UCSD-AML1 (cell line): ENCODE measurements at regions not wholly inside any gene's neighbourhood (a gene's known extent, or its start where the extent isn't known, plus 50 kb on each side); places are given as distances from the start of the nearest gene placed in this dataset.
A peak's percentile ranks its signal among the peaks of the same experiment; 100 is the strongest.

Experiments used
- DNase-seq: peaks from one replicate; lab custom pipeline; 2025; ENCODE audit not compliant: unreplicated experiment; lab: John Stamatoyannopoulos, UW

DNA sequence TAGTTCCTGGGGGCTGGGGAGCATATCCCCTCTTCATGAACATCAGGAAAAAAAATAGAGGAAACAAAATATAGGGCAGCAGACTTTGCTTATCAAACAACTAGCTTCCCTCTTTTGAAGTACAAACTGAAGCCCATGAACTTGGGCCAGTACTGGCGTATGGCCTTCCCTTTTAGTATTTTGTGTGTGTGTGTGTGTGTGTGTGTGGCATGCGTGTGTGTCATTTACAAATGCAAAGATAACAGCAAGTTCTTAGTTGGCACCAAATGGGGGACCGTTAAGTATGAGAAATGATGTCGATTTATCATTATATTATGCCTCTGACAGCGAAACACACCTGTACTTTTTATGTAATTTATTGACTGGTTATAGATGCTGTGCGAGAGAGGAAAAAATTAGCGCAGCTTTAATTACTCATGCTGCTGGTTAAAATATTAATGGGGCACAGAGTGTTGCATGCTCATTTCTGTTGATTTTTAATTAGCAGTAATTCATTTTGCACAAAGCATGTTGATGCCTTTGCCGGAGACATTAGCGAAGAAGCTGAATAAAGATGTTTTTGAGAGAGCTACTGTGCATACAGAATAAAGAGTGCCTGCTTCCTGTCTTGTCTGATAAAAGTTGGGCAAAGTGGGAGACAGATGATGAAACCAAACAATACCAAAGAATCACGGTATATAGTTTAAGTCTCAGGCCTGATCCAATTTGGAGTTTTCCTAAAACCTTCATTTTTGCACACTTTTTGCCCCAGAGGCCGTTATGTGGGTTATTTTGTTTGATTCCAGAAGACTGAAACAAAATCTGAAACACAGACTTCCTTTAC, 297.1 kb downstream of the SATB1 start:
- DNase-seq, result peak; percentile 46

DNA sequence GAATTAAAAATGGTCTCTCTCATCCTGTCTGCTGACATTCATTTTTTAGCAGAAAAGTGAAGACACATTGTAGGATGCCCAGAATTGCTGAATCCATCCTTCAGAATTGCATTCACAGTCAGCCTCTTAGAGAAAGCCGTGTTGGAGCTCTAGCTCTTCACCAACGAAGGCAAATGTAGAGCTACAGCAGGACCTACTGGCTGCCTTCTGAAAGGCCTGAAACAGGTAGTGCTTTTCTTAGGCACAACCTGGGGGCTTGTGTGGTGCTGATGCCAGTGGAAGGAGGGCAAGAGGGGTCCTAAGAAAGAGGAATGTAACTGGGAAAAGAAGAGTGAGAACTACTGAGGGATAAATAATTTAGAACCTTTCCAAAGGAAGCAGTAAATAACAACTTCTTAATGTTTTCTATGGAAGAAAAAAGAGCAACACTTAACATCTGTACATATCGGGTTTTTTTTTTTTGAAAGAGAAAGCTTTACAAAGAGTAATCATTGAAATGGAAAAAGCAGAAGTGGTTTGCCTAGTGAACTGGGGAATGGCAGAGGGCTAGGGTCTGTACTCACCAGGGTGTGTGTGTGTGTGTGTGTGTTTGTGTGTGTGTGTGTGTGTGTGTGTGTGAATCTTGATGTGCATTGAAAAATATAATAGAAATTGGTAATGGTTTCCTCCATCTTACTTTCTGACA, 297.8 kb downstream of the SATB1 start:
- peak; percentile 46 for DNase-seq

DNA sequence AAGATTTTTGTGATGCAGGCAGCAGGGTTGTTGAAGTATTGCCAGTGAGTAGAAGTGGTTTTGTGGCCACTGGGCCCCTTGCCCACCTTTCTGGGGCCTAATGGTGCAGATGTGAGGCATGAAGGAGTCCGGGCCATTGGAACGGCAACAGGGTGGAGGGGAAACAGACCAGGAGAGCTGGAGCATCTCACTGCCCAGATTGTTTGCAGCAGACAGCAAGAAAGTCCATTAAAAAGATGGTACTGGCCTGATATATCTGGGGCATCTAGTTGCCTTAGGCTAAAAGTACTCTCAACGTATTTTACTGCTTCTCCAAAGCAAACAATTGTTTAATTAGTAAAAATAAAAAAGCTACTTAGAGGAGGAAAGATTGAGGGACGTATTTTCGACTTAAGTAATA, 298.4 kb downstream of the SATB1 start:
- no peak for DNase-seq

DNA sequence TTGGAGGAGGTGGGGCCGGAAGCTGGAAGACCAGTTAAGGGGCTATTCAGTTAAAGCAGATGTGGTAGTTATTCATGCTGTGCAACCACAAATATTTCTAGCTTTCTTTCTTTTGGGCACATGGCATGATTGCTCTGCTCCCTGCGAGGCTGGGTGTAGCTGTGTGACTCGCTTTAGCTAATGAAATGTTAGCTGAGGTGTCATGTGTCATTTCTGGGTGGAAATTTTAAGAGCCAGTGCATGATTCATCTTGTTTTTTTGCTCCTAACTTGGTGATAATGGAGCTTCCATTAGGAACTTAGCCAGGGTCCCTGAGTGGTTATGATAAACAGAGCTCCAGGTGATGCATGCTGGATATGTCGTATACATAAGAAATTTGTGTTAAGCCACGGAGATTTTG, 300.6 kb downstream of the SATB1 start:
- DNase-seq, result no peak

DNA sequence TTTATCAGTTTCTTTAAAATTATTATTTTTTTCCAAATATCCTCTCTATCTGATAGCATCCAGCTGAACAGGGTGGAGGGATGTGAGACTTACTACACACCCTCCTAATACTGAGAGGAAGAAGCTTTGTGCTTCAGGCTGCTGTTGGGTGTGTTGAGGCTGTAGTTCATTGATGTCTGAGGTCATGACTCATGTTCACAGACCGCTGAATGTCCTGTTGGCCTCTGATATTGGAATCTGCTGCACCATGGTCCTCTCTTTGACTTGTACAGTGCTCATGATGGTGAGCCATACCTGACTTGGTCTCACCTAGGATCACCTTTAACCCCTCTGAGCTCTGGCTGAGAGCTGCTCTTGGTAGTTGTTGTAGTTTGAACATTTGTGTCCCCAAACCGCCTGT, 302.9 kb downstream of the SATB1 start:
- DNase-seq, result no peak

DNA sequence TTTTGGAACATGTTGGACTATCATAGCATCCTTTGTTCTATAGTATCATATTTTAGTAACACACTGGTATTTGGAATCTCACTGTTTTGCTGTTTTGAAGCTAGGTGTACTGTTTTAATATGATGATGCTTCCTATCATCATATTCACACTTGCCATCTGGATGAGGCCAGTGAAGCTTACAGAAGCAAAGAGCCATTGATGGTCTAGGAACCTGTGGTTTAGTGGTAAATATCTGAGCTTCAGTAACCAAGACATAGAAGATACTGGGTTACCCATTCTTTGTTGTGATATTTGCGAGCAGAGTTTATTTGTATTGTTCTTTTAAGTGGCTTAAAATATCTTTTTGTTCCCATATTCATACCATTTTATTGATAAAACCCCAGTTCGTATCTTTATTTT, 304.1 kb downstream of the SATB1 start:
- no peak for DNase-seq

DNA sequence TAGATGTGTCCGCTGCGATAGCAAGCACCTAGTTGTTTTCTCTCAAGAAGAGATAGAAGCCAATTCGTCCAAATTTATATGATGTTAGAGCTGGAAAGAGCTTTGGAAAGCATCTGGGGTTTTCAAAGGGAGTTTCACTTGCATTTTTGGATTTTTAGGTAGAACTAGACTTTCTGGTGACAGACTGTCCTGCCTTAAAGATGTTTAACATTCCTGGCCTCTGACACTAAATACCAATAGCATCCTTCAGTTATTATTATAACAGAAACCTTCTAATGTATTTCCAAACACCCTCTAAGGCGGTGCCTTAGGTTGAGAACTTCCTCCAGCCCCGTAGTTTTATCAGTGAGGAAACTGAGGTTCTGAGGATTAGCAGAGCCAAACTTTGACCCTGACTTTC, 305.3 kb downstream of the SATB1 start:
- DNase-seq, result no peak

DNA sequence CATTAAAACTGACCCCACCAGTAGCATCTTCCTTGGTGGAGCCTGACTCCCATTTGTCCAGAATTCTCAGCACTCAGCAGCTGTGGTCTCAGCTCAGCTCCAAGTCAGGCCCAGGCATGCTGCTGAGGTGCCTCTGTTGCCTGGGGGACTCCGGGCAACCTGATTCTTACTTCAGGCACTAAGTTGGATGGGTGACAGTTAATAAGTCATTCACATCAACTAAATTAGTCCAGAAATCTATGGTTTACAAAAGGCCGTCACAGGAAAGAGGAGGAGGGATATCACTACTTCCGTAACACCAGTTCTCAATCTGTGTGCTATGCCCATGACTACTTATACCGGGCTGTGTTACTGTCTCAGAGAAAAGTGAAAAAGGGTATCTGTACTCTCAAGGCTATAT, 310.2 kb downstream of the SATB1 start:
- no peak for DNase-seq

DNA sequence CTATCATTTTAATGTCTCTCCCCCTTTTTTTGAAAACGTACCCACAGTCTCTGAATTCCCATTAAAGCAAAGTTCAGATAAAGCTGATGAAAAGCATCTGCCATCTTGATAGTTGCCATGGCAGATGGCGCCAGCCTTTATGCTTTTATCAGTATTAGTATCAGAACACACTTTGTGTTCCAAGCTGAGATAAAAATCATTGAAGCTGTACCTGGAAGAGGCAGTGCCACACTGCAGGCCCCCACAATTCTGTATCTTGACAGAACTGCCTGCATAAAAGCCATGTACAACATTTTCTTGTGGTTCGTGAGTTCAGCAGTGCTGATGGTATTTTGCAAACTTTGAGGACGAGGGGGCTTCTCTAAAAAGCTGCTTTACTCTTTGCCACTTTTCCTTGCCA, 311.7 kb downstream of the SATB1 start:
- no peak for DNase-seq

DNA sequence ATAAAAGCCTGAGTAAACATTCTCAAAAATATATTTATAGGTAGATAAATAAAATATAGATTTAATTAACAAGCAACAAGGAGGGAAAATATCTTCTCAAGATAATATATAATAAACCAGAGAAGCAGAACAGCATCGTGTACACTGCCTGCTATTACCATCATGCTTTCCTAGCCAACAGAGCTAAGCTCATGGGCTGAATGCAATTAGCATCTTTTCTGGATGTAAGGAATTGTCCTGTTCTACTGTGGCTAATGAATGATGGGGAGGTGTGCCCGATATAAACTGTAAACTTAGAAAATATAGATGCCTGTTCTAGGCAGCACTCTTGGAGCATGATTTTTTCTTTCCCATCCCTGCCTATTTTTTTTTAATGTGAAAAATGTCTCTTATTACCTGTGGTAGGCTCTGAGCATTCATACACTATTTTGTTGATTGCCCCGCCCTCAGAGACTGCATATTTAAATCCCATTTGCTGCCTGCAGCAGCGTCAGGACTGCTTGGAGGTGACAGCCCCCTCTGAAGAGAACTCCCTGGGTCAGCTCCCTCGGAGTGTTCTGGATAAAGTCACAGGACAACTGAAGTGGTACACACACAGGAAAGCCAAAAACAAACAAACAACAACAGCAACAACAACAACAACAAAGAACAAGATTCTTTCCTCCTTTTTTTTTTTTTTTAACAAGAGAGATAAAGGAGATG, 312.3 kb downstream of the SATB1 start:
- DNase-seq, result no peak

DNA sequence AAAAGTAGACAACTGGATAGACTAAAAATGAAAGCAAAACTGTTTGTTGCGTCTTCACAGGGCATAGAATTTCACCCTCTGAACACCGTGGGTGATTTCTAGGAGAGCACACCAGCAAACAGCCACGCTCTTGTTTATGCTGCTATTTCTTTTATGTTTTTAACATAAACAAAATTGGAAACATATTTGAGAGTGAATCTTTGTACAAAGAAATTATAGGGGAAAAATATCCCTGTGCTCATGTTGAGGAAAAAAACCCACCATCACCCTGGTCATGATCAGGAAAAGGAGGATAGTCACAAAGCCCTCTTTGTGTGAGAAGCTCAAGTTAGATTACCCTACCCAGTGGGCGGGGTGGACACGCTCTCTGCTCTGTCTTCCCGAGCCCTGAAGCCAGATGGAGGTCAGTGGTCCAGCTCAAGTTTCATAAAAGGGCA, 313.3 kb downstream of the SATB1 start:
- no peak for DNase-seq

DNA sequence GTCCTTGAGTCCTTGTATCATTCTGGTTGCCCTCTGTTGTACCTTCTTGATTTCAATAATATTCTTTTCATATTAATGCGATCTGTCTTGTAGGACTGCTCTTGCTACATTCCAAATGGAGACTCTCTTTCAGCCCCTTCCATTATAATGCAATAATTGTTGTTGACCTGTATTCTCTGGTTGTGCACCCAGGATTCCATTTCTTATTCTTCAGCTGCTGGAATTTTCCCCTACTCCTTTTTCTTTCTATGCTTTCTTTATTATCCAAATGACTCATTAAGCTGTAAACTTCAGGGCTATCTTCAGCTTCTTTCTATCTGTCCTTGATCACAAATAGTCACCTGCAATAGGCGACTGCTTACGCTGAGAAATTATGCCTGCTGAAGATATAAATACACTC, 321.5 kb downstream of the SATB1 start:
- DNase-seq, result no peak

DNA sequence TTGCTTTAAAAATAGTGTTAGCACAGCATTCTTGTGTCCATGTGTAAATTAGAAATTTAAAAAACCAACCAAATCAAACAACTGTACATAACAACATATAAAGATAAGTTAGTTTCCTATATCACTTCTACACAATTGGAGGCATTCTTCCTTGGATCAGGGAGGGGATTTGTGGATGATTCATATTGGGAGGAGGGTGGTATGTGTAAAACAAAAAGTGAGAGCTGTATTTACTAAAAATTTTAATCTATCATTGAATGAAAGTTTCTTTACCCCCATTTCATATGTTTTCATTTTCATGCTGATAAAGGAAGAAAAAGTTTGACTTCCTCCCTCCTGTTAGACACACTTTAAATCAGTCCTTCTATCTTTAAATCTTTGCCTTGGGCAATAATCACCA, 325.0 kb downstream of the SATB1 start:
- no peak for DNase-seq

DNA sequence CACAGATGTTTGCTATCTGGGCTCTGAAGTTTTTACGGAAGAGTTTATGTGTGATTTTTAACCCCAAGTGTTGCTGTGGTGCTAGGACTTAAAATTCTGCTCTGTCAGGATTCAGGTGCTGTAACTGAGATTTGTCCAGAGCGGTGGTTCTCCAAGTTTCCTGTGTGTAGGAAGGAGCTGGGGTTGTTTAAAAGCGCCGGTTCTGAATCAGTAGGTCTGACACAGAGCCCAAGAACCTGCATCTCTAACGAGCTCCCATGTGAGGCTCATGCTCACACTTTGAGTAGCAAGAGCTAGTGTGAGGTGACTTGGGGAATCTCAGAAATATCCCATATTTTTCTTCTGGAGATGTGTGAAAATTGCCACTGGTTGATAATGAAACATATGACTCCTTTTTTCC, 325.5 kb downstream of the SATB1 start:
- DNase-seq, result no peak

DNA sequence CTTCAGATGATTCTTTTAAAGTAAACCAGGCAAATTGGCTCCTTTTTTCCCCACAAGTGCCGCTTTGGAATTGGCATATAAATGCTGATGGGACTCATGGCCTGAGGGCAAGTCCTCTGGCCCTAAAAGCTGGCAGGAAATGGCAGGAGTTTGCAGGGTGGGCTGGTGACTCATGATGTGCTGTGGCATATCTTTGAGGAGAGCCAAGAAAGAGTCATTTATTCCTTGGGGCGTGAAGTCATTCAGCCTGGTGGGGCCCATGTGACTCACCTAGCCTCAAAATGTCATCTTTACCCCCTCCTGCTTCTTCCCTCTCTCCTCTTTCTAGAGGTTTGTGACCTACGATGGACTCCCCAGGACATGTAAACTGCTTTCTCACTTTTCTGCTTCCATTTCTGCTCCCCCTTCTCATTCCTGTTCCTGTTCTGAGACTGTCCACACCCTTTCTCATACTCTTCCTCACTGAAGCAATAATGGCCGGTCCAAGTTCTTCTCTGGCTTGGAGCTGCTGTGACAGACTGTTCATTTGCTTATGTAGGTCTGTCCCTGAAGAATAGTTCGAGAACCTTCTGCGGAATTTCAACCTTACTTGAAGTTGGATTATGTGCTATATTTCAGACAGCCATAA, 326.1 kb downstream of the SATB1 start:
- DNase-seq, result peak; percentile 12

DNA sequence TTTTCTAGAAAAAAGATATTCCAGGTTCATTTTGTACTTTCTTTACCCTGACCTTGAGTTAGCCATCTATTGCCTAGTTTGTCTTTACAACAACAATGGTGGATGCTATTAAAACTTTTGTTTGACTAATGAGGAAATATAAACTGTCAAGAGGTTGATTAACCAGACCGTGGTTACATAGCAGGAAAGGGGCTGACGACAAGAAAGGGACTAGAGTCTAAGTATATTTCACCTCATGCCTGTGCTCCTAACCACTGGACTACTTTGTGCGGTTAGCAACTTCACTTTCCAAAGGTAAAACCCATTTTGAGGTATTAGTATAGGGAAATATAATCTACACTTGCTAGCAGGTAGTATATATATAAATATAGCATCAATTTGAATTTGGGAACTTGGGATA, 327.1 kb downstream of the SATB1 start:
- no peak for DNase-seq

DNA sequence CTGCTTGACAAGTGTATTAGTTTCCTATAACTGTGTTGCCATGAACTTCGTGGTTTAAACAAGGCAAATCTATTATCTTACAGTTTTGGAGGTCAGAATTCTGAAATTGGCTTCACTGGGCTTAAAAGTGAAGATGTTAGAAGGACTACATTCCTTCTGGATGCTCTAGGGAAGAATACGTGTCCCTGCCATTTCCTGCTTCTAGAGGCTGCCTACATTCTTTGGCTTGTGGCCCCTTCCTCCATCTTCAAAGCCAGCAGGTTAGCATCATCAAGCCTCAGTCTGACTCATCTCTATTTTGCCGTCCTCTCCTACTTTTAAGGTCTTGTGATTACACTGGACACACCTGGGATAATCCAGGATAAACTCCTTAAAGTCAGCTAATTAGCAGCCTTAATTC, 327.7 kb downstream of the SATB1 start:
- DNase-seq, result no peak

DNA sequence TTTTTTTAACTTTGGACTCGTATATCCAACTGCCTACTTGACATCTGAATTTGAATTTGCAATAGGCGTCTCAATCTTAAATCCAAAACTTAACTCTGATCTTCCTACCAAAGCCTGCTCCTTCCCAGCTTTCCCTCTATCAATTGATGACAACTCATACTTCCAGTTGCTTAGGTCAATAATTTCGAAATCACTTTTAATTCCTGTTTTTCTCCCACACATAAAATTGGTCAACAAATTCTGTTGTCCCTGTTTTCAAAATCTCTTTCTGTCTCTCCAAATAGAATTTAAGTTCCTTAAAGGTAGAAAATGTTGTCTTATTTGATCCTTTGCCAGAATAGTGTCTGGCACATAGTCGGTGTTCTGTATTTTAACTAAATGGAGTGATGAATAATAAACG, 332.4 kb downstream of the SATB1 start:
- no peak for DNase-seq

DNA sequence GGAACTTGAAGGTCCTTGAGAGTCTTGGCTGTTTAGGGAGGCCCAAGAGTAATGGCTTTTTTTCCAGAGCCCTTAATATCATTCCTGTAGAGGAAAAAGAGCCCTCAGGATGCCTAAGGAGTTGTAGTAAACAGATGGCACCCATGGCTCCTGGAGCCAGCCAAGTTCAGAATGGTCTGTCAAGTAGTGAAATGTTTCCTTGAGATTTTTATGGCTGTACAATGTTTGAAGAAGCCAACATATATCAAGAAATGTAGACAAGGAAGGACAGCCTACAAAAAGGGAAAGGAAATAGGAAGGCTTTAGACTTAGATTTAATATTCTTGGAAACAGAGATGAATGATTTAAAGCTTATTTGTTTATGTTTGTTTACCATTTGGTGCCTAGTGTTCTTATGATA, 334.8 kb downstream of the SATB1 start:
- DNase-seq, result no peak

DNA sequence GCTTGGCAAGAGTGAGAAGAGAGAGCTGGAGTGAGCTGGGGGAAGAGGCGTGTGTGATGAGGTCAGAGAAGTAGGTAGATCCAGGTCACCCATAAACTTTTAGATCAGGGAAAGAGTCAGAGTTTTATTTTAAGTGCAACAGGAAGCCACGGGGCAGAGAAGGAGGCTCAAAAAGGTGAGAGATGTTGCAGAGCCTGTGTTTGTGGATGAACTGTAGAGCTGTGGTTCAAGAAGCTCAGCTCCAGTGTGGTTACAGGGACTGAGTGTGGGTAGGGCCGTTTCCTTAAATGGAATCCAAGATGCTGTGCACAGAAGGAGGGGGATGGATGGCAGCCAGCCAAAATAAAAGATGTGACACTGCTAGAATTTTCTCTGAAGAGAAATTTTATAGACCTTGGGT, 337.2 kb downstream of the SATB1 start:
- DNase-seq, result peak; percentile 12

DNA sequence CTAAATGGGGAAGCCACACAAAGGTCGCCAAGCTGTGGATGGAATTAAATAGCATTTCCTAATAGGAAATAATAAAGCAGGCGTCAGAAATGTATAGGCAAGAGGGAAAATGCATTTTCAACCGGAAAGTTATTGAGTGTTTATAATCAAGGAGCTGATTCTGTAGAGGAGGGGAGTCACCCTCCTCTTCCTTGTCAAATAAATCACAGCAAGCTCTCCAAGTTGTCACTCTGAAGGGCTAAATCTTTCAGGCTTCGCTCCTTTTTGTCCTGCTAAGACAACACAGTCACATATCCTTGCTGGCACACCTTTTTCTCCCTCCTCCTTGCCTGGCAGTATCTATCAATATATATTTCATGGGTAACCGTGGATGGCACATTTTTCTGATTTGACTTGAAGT, 338.4 kb downstream of the SATB1 start:
- DNase-seq, result no peak

DNA sequence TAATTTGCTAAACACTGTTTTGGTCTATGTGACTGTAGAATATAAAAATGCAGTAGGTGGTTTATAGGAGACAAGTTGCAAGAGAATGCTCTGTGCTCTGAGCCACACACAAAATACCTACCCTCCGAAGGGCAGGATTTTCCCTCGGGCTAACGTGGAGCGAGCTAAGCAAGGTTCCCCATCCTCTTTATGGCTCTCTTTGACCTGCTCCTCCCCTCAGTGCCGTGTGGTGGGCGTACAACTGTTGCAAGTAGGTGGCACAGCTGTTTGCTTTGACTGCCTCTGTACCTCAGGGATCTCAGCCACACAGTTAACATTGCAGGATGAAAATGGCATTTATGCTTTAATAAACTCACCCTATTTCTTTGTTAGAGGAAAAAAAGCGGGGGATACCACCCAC, 339.1 kb downstream of the SATB1 start:
- DNase-seq, result no peak
